ENCODE measurements at regions not wholly inside any gene's neighbourhood (a gene's known extent, or its start where the extent isn't known, plus 50 kb on each side); places are given as distances from the start of the nearest gene placed in this dataset.

- in situ Hi-C loops (cut with HindIII; ENCODE audit: low pct_unique_long_range_greater_than_20kb, low sequenced_read_pairs), result no loop called here
- no peak for DNase-seq (ENCODE audit: low read depth)
Measured at GRCh38 chr4:155616117-155616516, 50.5 kb upstream of the GUCY1A1 start.

DNA sequence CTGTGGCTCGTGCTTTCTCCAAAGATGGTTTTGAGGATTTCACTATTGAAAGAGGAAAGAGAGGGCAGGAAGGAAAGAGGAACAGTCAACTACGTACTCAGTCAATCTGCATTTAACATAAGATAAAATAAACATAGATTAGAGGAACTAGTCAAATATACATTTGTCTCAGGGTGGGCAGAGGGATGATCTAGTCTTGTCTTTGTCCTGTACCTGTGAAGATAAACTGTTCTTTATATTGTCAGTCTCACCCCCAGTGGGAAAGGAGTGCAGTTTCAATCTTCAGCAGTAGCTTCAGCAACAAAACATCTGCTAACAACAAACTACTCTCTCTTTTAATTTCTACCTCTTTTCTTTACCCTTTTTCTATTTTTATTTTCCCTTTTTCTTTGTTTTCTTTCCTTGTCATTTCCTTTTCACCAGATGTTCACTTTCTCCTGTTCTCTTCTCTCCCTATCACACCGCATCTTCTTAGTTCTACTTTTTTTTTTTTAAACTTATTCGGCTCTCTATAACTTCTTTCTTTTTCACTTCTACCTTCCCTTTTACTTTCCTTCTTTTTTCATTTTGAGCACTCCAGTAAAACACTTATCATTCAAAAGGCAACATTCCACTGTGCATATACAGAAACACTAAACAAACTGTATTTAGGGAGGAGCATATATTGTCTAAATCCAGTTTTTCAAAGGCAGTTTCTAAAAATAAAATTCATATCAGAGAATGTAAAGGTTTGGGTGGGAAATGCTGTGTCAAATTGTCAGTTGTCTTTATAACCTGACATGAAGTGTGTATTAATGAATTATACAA, 51.4 kb upstream of the GUCY1A1 start:
- in situ Hi-C loops (cut with HindIII; ENCODE audit: low pct_unique_long_range_greater_than_20kb, low sequenced_read_pairs), result no loop called here
- no peak for DNase-seq (ENCODE audit: low read depth)

DNA sequence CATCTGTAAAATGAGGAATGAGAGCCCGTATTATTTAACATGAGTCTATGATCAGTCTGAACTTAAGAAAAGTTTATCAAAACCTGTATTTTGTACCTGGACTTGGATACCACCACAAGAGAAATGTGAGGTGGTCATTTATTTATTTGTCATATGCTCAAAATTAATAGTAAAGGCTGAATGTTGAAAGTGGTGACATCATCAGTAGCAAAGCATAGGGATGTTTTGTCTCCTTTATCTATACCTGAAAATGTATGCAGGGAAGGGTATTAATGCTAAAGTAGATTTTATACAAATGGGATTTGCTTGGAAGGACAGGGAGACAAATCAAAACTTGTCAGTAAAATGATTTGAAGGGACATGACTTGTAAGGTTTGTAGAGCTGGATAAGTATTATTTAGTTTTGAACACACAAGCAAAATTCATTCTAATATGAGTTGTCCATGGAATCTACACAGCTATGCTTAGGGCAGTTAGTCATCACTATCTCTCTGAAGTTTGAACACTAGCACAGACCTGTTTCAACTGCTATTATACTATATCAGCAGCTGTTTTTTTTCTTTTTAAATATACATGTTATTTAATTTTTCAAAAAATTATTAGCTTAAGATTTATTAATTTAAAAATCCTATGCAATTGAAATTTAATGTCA, 52.4 kb upstream of the GUCY1A1 start:
- no peak for DNase-seq (ENCODE audit: low read depth)
- in situ Hi-C loops (cut with HindIII; ENCODE audit: low pct_unique_long_range_greater_than_20kb, low sequenced_read_pairs), result no loop called here

GRCh38 chr4:155612074-155612473, 54.6 kb upstream of the GUCY1A1 start:
- DNase-seq (ENCODE audit: low read depth), result no peak

GRCh38 chr4:155611501-155611900, 55.1 kb upstream of the GUCY1A1 start:
- no peak for DNase-seq (ENCODE audit: low read depth)
- in situ Hi-C loops (cut with HindIII; ENCODE audit: low pct_unique_long_range_greater_than_20kb, low sequenced_read_pairs), result no loop called here

More at GRCh38 chr4:155612074-155612473, 54.6 kb upstream of the GUCY1A1 start:
- in situ Hi-C loops (cut with HindIII; ENCODE audit: low pct_unique_long_range_greater_than_20kb, low sequenced_read_pairs), result no loop called here

DNA sequence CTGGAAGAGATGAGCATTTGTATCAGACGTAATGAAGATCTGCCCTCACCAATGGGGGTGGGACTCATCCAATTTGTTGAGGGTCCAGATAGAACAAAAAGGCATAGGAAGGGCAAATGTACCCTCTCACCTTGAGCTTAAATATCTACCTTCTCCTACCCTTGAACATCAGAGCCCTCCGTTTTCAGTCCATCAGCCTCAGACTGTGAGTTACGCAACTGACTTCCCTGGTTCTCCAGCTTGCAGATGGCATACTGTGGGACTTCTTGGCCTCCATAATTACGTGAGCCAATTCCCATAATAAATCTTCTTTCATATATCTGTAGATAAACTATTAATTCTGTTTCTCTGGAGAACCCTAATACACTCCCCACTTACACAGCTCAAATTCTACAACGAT, 56.5 kb upstream of the GUCY1A1 start:
- in situ Hi-C loops (cut with HindIII; ENCODE audit: low pct_unique_long_range_greater_than_20kb, low sequenced_read_pairs), result no loop called here
- no peak for DNase-seq (ENCODE audit: low read depth)

- DNase-seq (ENCODE audit: low read depth), result no peak
Measured at GRCh38 chr4:155609455-155610059, 57.1 kb upstream of the GUCY1A1 start.

GRCh38 chr4:155608225-155608885, 58.3 kb upstream of the GUCY1A1 start:
- in situ Hi-C loops (cut with HindIII; ENCODE audit: low pct_unique_long_range_greater_than_20kb, low sequenced_read_pairs), result no loop called here
- no peak for DNase-seq (ENCODE audit: low read depth)

More at GRCh38 chr4:155609455-155610059, 57.1 kb upstream of the GUCY1A1 start:
- in situ Hi-C loops (cut with HindIII; ENCODE audit: low pct_unique_long_range_greater_than_20kb, low sequenced_read_pairs), result no loop called here

DNA sequence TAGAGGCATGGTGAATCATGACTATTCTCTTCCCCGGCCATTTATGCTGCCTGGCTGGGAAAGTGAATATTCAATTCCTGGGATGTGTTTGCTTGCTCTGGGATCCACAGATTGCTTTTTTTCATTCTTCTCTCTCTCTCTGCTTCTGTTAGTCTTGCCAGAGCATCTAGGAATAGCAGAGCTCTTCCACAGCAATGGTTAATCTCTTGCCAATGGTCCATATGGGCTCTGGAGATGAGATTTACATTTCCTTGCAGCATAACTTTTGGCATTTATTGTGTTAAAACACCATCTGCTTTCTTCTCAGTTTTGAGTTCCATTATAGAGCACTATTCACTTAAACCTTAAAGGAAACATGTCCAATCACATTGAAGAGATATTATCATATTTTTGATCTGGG, 59.2 kb upstream of the GUCY1A1 start:
- in situ Hi-C loops (cut with HindIII; ENCODE audit: low pct_unique_long_range_greater_than_20kb, low sequenced_read_pairs), result no loop called here
- no peak for DNase-seq (ENCODE audit: low read depth)

GRCh38 chr4:155604718-155605626, 61.7 kb upstream of the GUCY1A1 start:
- in situ Hi-C loops (cut with HindIII; ENCODE audit: low pct_unique_long_range_greater_than_20kb, low sequenced_read_pairs), result no loop called here
- no peak for DNase-seq (ENCODE audit: low read depth)

GRCh38 chr4:155603360-155603891, 63.2 kb upstream of the GUCY1A1 start:
- in situ Hi-C loops (cut with HindIII; ENCODE audit: low pct_unique_long_range_greater_than_20kb, low sequenced_read_pairs), result no loop called here
- no peak for DNase-seq (ENCODE audit: low read depth)

DNA sequence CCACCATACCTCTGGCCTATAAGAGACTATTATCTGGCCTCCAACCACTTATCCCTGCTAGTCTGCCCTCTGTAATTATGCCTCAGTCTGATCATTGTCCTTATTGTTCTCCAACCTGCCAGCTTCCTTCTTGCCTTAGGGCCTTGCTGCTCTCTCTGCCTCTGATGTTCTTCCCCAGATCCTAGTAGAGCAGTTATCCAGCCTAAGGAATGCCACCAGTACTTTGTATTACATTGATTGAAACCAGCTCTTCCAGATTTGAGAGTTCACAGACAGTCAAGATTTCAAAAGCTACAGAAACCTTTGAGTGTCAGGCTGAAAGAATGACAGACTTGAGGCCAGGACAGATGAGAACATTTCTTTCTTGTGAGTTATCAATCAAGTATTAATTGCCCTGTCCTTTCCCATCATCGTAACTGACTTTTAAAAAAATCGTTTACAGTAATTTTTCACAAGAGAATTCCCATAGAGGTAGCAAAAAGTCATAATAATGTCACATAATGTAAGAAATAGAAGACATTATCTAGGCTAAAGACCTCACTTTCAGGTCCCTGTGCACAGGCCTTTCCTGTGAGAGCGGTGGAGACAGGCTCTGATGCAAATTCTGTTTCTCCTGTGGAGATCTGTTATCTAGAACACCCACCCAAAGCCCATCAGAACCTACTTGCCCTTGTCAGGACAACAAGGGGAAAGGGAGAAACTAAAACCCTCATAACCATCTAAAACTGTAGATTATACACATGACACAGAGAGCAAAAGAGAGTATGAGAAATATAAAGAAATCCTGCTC, 64.1 kb upstream of the GUCY1A1 start:
- no peak for DNase-seq (ENCODE audit: low read depth)
- in situ Hi-C loops (cut with HindIII; ENCODE audit: low pct_unique_long_range_greater_than_20kb, low sequenced_read_pairs), result no loop called here

DNA sequence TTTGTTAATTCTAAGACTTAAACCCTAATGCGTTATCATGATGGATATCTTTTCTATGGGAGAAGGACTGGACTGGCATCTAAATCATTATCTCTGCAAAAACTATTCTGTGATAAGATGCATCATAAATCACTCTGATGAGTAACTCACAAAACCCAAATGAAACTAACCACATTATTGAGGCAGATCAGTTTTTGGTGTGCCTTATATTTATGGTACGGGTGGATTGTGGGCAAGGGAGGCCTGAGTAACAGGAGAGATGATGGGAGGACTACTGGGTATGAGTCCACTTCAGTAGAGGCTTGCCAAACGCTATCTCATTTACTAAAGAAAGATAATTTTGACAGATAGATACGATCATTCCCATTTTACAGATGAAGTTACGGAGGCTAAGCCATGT, 66.4 kb upstream of the GUCY1A1 start:
- DNase-seq (ENCODE audit: low read depth), result no peak
- in situ Hi-C loops (cut with HindIII; ENCODE audit: low pct_unique_long_range_greater_than_20kb, low sequenced_read_pairs), result no loop called here

- in situ Hi-C loops (cut with HindIII; ENCODE audit: low pct_unique_long_range_greater_than_20kb, low sequenced_read_pairs), result no loop called here
- no peak for DNase-seq (ENCODE audit: low read depth)
Measured at GRCh38 chr4:155599596-155599995, 67.1 kb upstream of the GUCY1A1 start.

- in situ Hi-C loops (cut with HindIII; ENCODE audit: low pct_unique_long_range_greater_than_20kb, low sequenced_read_pairs), result no loop called here
- DNase-seq (ENCODE audit: low read depth), result no peak
Measured at GRCh38 chr4:155599085-155599484, 67.6 kb upstream of the GUCY1A1 start.

DNA sequence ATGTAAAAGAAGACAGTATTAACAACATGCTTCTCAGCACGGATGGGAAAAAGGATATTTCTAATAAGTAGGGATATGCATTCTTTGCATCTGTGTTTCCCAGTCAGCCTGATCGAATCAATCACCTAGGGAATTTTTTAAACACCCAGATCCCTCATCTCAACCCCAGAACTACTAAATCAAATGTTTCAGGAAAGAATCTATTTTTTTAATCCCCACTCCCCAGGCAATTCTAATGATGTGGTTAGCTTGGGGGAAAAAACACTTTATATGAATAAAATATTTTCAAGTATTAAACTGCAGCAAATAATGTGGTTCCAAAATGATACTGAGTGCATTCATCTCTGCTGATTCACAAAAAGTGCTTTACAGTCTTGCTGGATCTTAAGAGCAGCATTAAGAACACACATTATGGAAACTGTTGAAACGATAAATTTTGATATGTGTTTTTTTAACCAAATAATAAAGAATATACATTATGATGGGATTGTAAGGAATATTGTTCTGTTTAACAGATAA, 68.7 kb upstream of the GUCY1A1 start:
- in situ Hi-C loops (cut with HindIII; ENCODE audit: low pct_unique_long_range_greater_than_20kb, low sequenced_read_pairs), result no loop called here

GRCh38 chr4:155597281-155597680, 69.4 kb upstream of the GUCY1A1 start:
- in situ Hi-C loops (cut with HindIII; ENCODE audit: low pct_unique_long_range_greater_than_20kb, low sequenced_read_pairs), result no loop called here
- no peak for DNase-seq (ENCODE audit: low read depth)

More for the DNA sequence above, 68.7 kb upstream of the GUCY1A1 start:
- no peak for DNase-seq (ENCODE audit: low read depth)
